SJCRH30 (cell line): ENCODE measurements at regions not wholly inside any gene's neighbourhood (a gene's known extent, or its start where the extent isn't known, plus 50 kb on each side); places are given as distances from the start of the nearest gene placed in this dataset.

Source experiments
- DNase-seq, 2 experiments: peaks; one replicate each; pipeline ENCODE4 v3.0.0-alpha.2; 2015 to 2020
- H3K27ac ChIP-seq: fragments of 250-450 bp; sonication (Bioruptor Pico); 2 replicates; pipeline ENCODE4 v1.5.1; 2020; ENCODE audit warnings: mild to moderate bottlenecking, moderate library complexity
- H3K27me3 ChIP-seq: fragments of 250-450 bp; sonication (Bioruptor Pico); 2 replicates; pipeline ENCODE4 v1.5.1; 2020; ENCODE audit warnings: mild to moderate bottlenecking, moderate library complexity
- H3K36me3 ChIP-seq: fragments of 250-450 bp; sonication (Bioruptor Pico); 2 replicates; pipeline ENCODE4 v1.5.1; 2020; ENCODE audit warnings: mild to moderate bottlenecking, moderate library complexity
- H3K4me1 ChIP-seq: fragments of 250-450 bp; sonication (Bioruptor Pico); 2 replicates; pipeline ENCODE4 v1.5.1; 2020; ENCODE audit warnings: mild to moderate bottlenecking, moderate library complexity
- H3K4me3 ChIP-seq: fragments of 250-450 bp; sonication (Bioruptor Pico); 2 replicates; pipeline ENCODE4 v1.5.1; 2020; ENCODE audit warnings: mild to moderate bottlenecking, moderate library complexity
- H3K9me3 ChIP-seq: fragments of 250-450 bp; sonication (Bioruptor Pico); replicated peaks from 2 replicates; pipeline ENCODE4 v1.5.1; 2020; ENCODE audit warnings: mild to moderate bottlenecking, moderate library complexity

DNA sequence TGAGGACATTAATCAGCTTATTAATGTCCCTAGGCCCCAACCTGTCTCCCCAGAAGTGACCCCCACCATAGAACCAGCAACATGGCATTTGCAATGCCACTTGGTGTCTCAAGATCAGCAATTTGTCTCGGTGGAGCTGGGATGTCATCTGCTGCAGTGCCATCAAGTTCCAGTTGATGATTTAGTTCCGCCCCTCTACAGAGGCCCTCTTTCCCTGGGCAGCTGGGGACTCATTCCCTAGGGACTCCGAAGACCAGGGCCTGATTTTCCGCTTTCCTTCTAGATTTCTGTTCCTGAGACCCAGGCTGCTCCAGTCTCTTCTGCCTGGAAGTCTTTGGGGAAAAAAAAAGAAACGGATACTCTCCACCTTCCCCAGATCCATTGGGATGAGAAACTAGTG is 122.5 kb upstream of the NANOS1 start:
- no peaks in the 10 kb centered on the region for H3K36me3 ChIP-seq
- H3K4me3 ChIP-seq = no peak overlapping the region
- no peaks in the 10 kb centered on the region for H3K27me3 ChIP-seq
- H3K27ac ChIP-seq = peak overlapping the region; percentile 90
- peak; percentile 75 to 92 for DNase-seq
- 0 out of 2 replicates have a peak, but pooled peaks cover 2% of the 10 kb centered on the region for H3K9me3 ChIP-seq
- peaks cover 24% of the 10 kb centered on the region for H3K4me1 ChIP-seq

DNA sequence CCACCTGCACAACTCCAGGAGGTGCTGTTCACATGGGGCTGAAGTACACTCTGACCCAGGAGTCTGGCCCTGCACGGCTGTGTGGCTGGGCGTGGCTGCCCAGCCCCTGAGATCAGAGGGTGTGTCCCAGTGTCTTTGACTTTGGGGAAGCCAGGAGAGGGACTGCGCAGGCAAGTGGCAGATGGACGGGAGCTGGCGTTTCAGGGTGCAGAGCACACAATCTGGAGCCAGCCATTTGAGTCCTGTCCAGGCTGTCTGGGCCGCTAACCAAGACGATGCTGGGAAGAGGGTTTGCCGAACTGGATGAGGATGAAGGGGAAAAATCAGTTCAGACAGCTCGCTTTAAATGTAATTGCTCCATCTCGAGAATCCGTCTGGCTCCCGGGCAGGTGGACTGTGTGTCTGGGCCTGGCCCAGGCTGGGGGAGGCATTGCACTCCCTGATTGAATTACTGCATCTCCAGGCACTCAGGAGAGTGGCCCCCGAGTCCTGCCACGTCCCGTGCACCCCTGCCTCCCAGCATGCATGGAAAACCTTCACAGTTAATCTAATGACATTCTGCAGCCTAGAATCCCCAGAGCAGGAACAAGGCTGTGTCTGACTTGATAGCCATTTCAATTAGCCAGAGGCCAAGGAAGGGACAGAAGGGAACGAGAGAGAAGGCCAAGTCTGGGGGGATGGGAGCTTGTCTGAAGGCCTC is 120.8 kb upstream of the NANOS1 start:
- H3K4me1 ChIP-seq = peaks cover 39% of the 10 kb centered on the region
- no peak for DNase-seq
- H3K4me3 ChIP-seq = no peak overlapping the region
- H3K36me3 ChIP-seq = no peaks in the 10 kb centered on the region
- H3K27me3 ChIP-seq = no peaks in the 10 kb centered on the region
- no peak overlapping the region for H3K27ac ChIP-seq
- H3K9me3 ChIP-seq = 0 out of 2 replicates have a peak, but pooled peaks cover 2% of the 10 kb centered on the region

- Histone ChIP-seq H3K4me3 (no peak overlapping the region), H3K9me3 (0 out of 2 replicates have a peak, but pooled peaks cover 2% of the 10 kb centered on the region), H3K36me3 (no peaks in the 10 kb centered on the region), H3K27me3 (no peaks in the 10 kb centered on the region), H3K4me1 (peaks cover 57% of the 10 kb centered on the region), H3K27ac (no peak overlapping the region)
- no peak for DNase-seq
These were observed 118.8 kb upstream of the NANOS1 start for GRCh38 chr10:118910702-118911101.

DNA sequence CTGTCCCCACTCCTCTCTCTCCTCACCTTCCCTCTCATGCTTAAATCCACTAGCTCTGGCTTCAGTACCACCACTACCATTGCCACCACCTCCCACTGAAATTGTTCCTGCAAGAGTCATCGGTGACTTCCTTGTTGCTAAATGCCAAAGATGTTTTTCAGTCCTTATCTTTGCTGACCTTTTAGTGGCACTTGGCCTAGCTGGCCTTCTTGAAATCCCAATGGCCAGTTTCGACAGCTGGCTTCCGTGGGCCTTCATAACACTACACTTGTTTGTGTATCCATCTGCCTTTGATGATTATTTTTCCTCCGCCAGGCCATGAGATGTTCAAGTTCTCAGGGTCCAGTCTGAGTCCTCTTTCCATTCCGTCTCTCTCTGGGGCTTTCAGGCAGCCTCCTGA is 118.2 kb upstream of the NANOS1 start:
- H3K4me3 ChIP-seq = no peak overlapping the region
- H3K27me3 ChIP-seq = no peaks in the 10 kb centered on the region
- H3K27ac ChIP-seq = no peak overlapping the region
- no peaks in the 10 kb centered on the region for H3K9me3 ChIP-seq
- H3K4me1 ChIP-seq = peaks cover 57% of the 10 kb centered on the region
- no peak for DNase-seq
- no peaks in the 10 kb centered on the region for H3K36me3 ChIP-seq

DNA sequence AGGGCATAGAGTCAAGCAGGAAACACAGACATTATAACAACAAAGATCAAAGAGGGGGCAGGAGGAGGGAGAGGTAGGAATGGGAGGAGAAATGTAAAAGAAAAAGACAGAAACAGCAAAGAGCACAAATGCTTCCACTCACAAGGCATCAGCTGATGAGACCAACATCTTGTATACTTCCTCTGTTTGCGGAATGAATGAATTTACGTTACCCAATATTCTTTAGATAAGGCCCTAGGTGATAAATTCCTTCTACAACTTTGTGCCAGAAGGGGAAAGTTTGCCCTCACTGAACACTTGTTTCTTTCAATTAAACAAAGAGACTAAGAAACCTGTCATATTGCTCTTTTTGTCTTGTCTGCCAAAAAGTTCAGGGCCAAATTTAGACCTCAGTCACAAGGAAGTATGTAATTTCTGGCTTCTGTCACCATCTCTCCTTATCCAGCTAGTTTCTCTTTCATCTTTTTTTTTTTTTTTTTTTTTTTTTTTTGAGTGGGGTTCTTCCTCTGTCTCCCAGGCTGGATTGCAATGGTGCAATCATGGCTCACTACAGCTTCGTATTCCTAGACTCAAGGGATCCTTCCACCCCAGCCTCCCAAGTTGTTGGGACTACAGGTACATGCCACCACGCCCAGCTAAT is 116.4 kb upstream of the NANOS1 start:
- H3K36me3 ChIP-seq = no peaks in the 10 kb centered on the region
- peak in 1 of 2 experiments; percentile 70 for DNase-seq
- H3K4me3 ChIP-seq = no peak overlapping the region
- H3K27me3 ChIP-seq = no peaks in the 10 kb centered on the region
- no peaks in the 10 kb centered on the region for H3K9me3 ChIP-seq
- peak overlapping the region; percentile 45 for H3K27ac ChIP-seq
- H3K4me1 ChIP-seq = peaks cover 42% of the 10 kb centered on the region

GRCh38 chr10:118913825-118914224 is 115.7 kb upstream of the NANOS1 start:
- DNase-seq = peak in 1 of 2 experiments; percentile 53
- Histone ChIP-seq H3K9me3 (no peaks in the 10 kb centered on the region), H3K4me3 (peak overlapping the region; percentile 13; the same call in 1 of the 2 replicates), H3K4me1 (peaks cover 40% of the 10 kb centered on the region), H3K27me3 (no peaks in the 10 kb centered on the region), H3K36me3 (no peaks in the 10 kb centered on the region), H3K27ac (peak overlapping the region; percentile 74)

DNA sequence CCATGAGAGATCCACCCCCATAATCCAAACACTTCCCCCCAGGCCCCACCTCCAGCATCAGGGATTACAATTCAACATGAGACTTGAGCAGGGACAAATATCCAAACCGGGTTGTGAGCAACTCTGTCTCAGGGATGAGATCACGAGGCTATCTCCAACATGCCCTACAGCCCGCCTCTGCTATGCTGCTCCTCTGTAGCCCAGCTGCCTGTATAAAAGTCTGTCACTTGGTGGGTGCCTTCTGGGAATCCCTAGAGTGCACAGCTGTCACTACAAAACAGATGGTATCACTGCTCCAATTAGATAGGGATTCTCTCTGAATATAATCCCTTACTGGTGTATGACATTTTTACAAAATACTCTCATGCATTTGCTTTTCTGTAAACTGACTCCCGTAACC is 114.9 kb upstream of the NANOS1 start:
- H3K36me3 ChIP-seq = no peaks in the 10 kb centered on the region
- H3K9me3 ChIP-seq = no peaks in the 10 kb centered on the region
- no peak overlapping the region for H3K4me3 ChIP-seq
- no peaks in the 10 kb centered on the region for H3K27me3 ChIP-seq
- peaks cover 40% of the 10 kb centered on the region for H3K4me1 ChIP-seq
- peak; percentile 90 to 96 for DNase-seq
- H3K27ac ChIP-seq = peak overlapping the region; percentile 74

GRCh38 chr10:118915161-118915560 is 114.4 kb upstream of the NANOS1 start:
- H3K36me3 ChIP-seq = no peaks in the 10 kb centered on the region
- peak overlapping the region; percentile 74 for H3K27ac ChIP-seq
- peaks cover 40% of the 10 kb centered on the region for H3K4me1 ChIP-seq
- DNase-seq = no peak
- H3K27me3 ChIP-seq = no peaks in the 10 kb centered on the region
- H3K9me3 ChIP-seq = no peaks in the 10 kb centered on the region
- H3K4me3 ChIP-seq = no peak overlapping the region

DNA sequence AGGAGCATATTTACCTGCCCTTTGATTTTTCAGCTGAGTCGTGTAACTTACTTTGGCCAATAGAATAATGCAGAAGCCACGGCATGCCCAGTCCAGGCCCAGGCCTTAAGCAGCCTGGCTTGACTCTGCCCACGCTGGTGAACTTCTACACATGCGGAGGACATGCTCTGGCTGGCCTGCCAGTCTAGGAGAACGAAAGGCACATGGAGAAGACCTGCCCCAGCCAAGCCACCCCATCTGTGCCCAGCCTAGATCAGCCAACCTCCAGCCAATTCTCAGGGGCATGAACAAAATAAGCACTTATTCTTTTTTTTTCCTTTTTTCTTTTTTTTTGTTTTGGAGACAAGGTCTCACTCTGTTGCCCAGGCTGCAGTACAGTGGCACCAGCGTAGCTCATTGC is 112.7 kb upstream of the NANOS1 start:
- no peaks in the 10 kb centered on the region for H3K36me3 ChIP-seq
- H3K4me3 ChIP-seq = no peak overlapping the region
- H3K27ac ChIP-seq = no peak overlapping the region
- H3K4me1 ChIP-seq = peaks cover 36% of the 10 kb centered on the region
- H3K9me3 ChIP-seq = no peaks in the 10 kb centered on the region
- no peaks in the 10 kb centered on the region for H3K27me3 ChIP-seq
- no peak for DNase-seq

DNA sequence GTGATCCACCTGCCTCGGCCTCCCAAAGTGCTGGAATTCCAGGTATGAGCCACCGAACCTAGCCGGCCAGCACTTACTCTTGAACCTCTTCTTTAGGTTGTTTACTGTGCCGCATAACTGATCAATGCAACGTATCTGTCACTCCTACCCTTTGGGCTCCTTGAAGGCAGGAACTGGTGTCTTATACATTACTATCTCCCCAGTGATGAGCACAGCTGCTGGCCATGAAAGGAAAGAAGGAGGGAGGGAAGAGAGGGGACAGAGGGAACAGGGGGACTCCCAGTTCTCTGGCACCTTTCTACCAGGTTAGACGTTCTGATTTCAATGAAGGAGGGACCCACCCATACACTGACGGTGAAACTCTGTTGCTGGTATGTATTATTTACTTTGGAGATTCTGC is 111.8 kb upstream of the NANOS1 start:
- H3K9me3 ChIP-seq = no peaks in the 10 kb centered on the region
- H3K36me3 ChIP-seq = no peaks in the 10 kb centered on the region
- H3K27me3 ChIP-seq = no peaks in the 10 kb centered on the region
- DNase-seq = no peak
- H3K4me1 ChIP-seq = peaks cover 27% of the 10 kb centered on the region
- no peak overlapping the region for H3K27ac ChIP-seq
- H3K4me3 ChIP-seq = no peak overlapping the region

- DNase-seq = no peak
- Histone ChIP-seq H3K36me3 (no peaks in the 10 kb centered on the region), H3K27ac (no peak overlapping the region)
These were observed 111.4 kb upstream of the NANOS1 start for GRCh38 chr10:118918116-118918515.

GRCh38 chr10:118918587-118918986 is 110.9 kb upstream of the NANOS1 start:
- peaks cover 19% of the 10 kb centered on the region for H3K4me1 ChIP-seq
- no peaks in the 10 kb centered on the region for H3K27me3 ChIP-seq
- DNase-seq = no peak
- no peak overlapping the region for H3K4me3 ChIP-seq
- no peak overlapping the region for H3K27ac ChIP-seq
- no peaks in the 10 kb centered on the region for H3K9me3 ChIP-seq
- H3K36me3 ChIP-seq = no peaks in the 10 kb centered on the region

More at GRCh38 chr10:118918116-118918515, 111.4 kb upstream of the NANOS1 start:
- Histone ChIP-seq H3K4me3 (no peak overlapping the region), H3K9me3 (no peaks in the 10 kb centered on the region), H3K4me1 (peaks cover 22% of the 10 kb centered on the region), H3K27me3 (no peaks in the 10 kb centered on the region)

GRCh38 chr10:118920206-118920605 is 109.3 kb upstream of the NANOS1 start:
- Histone ChIP-seq H3K4me3 (no peak overlapping the region), H3K4me1 (peaks cover 5% of the 10 kb centered on the region), H3K27ac (no peak overlapping the region), H3K27me3 (no peaks in the 10 kb centered on the region), H3K36me3 (no peaks in the 10 kb centered on the region), H3K9me3 (no peaks in the 10 kb centered on the region)
- DNase-seq = no peak

DNA sequence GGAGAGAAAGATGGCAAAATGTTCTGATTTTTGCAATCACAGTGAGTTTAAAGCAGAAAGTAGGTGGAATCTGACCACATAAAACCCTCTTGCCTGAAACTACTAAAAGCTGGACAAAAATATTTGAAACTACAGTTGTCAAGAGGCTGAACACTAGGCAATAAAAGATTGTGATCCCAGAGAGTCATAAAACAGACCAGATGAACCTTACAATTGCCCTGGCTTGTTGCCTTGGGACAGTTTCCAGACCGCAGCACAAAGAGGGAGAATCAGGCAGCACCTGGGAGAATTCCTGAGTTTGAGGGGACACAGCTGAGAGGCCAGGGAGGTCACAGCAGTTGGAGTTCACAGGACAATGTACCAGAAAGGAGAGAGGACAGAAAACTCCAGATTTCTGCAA is 107.3 kb upstream of the NANOS1 start:
- H3K9me3 ChIP-seq = no peaks in the 10 kb centered on the region
- H3K4me1 ChIP-seq = no peaks in the 10 kb centered on the region
- H3K36me3 ChIP-seq = no peaks in the 10 kb centered on the region
- no peak overlapping the region for H3K27ac ChIP-seq
- no peaks in the 10 kb centered on the region for H3K27me3 ChIP-seq
- peak in 1 of 2 experiments; percentile 45 for DNase-seq
- H3K4me3 ChIP-seq = no peak overlapping the region

GRCh38 chr10:118922972-118923371 is 106.5 kb upstream of the NANOS1 start:
- no peak overlapping the region for H3K4me3 ChIP-seq
- H3K27me3 ChIP-seq = no peaks in the 10 kb centered on the region
- no peaks in the 10 kb centered on the region for H3K4me1 ChIP-seq
- no peak overlapping the region for H3K27ac ChIP-seq
- no peaks in the 10 kb centered on the region for H3K9me3 ChIP-seq
- H3K36me3 ChIP-seq = no peaks in the 10 kb centered on the region
- DNase-seq = no peak

- Histone ChIP-seq H3K36me3 (no peaks in the 10 kb centered on the region), H3K4me1 (no peaks in the 10 kb centered on the region), H3K9me3 (no peaks in the 10 kb centered on the region), H3K27me3 (no peaks in the 10 kb centered on the region), H3K27ac (no peak overlapping the region), H3K4me3 (no peak overlapping the region)
- DNase-seq = no peak
These were observed 105.0 kb upstream of the NANOS1 start for GRCh38 chr10:118924493-118924892.
